Neuronal stem cell (in vitro differentiated cells): ENCODE measurements at regions not wholly inside any gene's neighbourhood (a gene's known extent, or its start where the extent isn't known, plus 50 kb on each side); places are given as distances from the start of the nearest gene placed in this dataset.

ENCODE experiments used
- DNase-seq: peaks from one replicate; pipeline ENCODE4 v3.0.0-alpha.2; 2013; ENCODE audit warnings: low spot score
- H2AFZ ChIP-seq: one replicate; pipeline ENCODE4 v1.6.1; 2013; ENCODE audit warnings: mild to moderate bottlenecking, low read length, inconsistent platforms
- H2AK5ac ChIP-seq: 2 replicates; pipeline ENCODE4 v1.6.1; 2013; ENCODE audit warnings: low read depth, mild to moderate bottlenecking, inconsistent platforms, low read length, moderate library complexity, mixed read lengths
- H2BK120ac ChIP-seq: 2 replicates; pipeline ENCODE4 v1.6.1; 2013; ENCODE audit warnings: low read depth, mild to moderate bottlenecking, inconsistent platforms, low read length, moderate library complexity, mixed read lengths
- H2BK12ac ChIP-seq: one replicate; pipeline ENCODE4 v1.6.1; 2013; ENCODE audit warnings: low read length, inconsistent platforms
- H2BK15ac ChIP-seq: 2 replicates; pipeline ENCODE4 v1.6.1; 2013; ENCODE audit warnings: mild to moderate bottlenecking, low read length, inconsistent platforms, mixed read lengths
- H2BK5ac ChIP-seq: one replicate; pipeline ENCODE4 v1.6.1; 2013; ENCODE audit warnings: inconsistent platforms, mild to moderate bottlenecking, low read length, moderate library complexity
- H3K14ac ChIP-seq: one replicate; pipeline ENCODE4 v1.6.1; 2013; ENCODE audit warnings: low read length, inconsistent platforms
- H3K18ac ChIP-seq: 2 replicates; pipeline ENCODE4 v1.6.1; 2013; ENCODE audit warnings: low read length, inconsistent platforms
- H3K23ac ChIP-seq: 2 replicates; pipeline ENCODE4 v1.6.1; 2013; ENCODE audit warnings: low read depth, mild to moderate bottlenecking, mixed read lengths, low read length, inconsistent platforms; ENCODE audit not compliant: poor library complexity
- H3K27ac ChIP-seq: replicated peaks from 3 replicates; pipeline ENCODE4 v1.5.1; 2013; ENCODE audit warnings: low read length, inconsistent platforms
- H3K27me3 ChIP-seq, 3 experiments: 2 replicates each; pipeline ENCODE4 v1.6.1; 2013; ENCODE audit warnings: low read length in 3 of 3, mild to moderate bottlenecking in 2 of 3, inconsistent platforms in 1 of 3, low read depth in 1 of 3, mixed read lengths in 1 of 3, moderate library complexity in 1 of 3; ENCODE audit not compliant: control insufficient read depth in 3 of 3, insufficient read depth in 3 of 3
- H3K36me3 ChIP-seq, 2 donors: replicated peaks in 1 of 2; 2 replicates each; pipeline ENCODE4 v1.6.1; 2013; ENCODE audit warnings: low read length in 2 of 2; ENCODE audit not compliant: control insufficient read depth in 2 of 2, insufficient read depth in 2 of 2
- H3K4ac ChIP-seq: 2 replicates; pipeline ENCODE4 v1.6.1; 2013; ENCODE audit warnings: inconsistent platforms, mild to moderate bottlenecking, low read length, moderate library complexity
- H3K4me1 ChIP-seq, 2 donors: 1 replicate in 1 of 2; 2 replicates in 1 of 2; pipeline ENCODE4 v1.6.1; 2013; ENCODE audit warnings: low read length in 2 of 2, low read depth in 1 of 2; ENCODE audit not compliant: control insufficient read depth in 2 of 2, insufficient read depth in 1 of 2
- H3K4me2 ChIP-seq: one replicate; pipeline ENCODE4 v1.6.1; 2013; ENCODE audit warnings: mild to moderate bottlenecking, low read length, inconsistent platforms; ENCODE audit not compliant: insufficient read depth, poor library complexity, severe bottlenecking
- H3K4me3 ChIP-seq, 2 donors: 2 replicates each; pipeline ENCODE4 v1.5.1; 2013; ENCODE audit warnings: low read length in 2 of 2, mild to moderate bottlenecking in 2 of 2, inconsistent platforms in 1 of 2, moderate library complexity in 1 of 2
- H3K79me1 ChIP-seq: one replicate; pipeline ENCODE4 v1.6.1; 2013; ENCODE audit warnings: low read depth, mild to moderate bottlenecking, inconsistent platforms, low read length, moderate library complexity
- H3K9ac ChIP-seq: one replicate; pipeline ENCODE4 v1.6.1; 2013; ENCODE audit warnings: mild to moderate bottlenecking, low read depth, low read length, inconsistent platforms; ENCODE audit not compliant: poor library complexity
- H3K9me3 ChIP-seq, 2 donors: replicated peaks in 1 of 2; 2 replicates each; pipeline versions ENCODE3 to v1.6.1; 2013; ENCODE audit warnings: low read length in 2 of 2, mild to moderate bottlenecking in 2 of 2, inconsistent platforms in 1 of 2, low read depth in 1 of 2, mixed read lengths in 1 of 2, moderate library complexity in 1 of 2; ENCODE audit not compliant: control insufficient read depth in 2 of 2, insufficient read depth in 1 of 2
- H4K8ac ChIP-seq: one replicate; pipeline ENCODE4 v1.6.1; 2013; ENCODE audit warnings: low read depth, mild to moderate bottlenecking, inconsistent platforms, low read length, moderate library complexity
- H4K91ac ChIP-seq: one replicate; pipeline ENCODE4 v1.6.1; 2013; ENCODE audit warnings: low read length, low read depth, mild to moderate bottlenecking, inconsistent platforms; ENCODE audit not compliant: poor library complexity
- WGBS, 2 donors: extraction: QIAGEN DNeasy Blood & Tissue Kit; methylation state at CpG; one replicate each; pipeline ENCODE4 v1.1.7; 2013; ENCODE audit warnings: missing lambda C conversion rate in 2 of 2, mixed read lengths in 1 of 2; ENCODE audit not compliant: insufficient read length in 2 of 2, insufficient replicate concordance in 1 of 2; ENCODE audit errors: extremely low coverage in 2 of 2; 5-methylcytosine and 5-hydroxymethylcytosine counted together

- Histone ChIP-seq H3K9ac (no peak overlapping the region), H3K27ac (no peak overlapping the region), H3K4me1 (peaks cover 0 to 18% of the 10 kb centered on the region in 2 donors), H4K91ac (no peak overlapping the region), H2AK5ac (no peak overlapping the region), H4K8ac (no peak overlapping the region), H3K14ac (no peak overlapping the region), H2BK120ac (no peak overlapping the region), H3K36me3 (no peaks in the 10 kb centered on the region), H3K18ac (peak overlapping the region; percentile 72), H3K9me3 (peaks cover 0 to 2% of the 10 kb centered on the region in 2 donors), H2BK5ac (no peak overlapping the region), H3K4me3 (no peak overlapping the region), H3K4me2 (no peak overlapping the region), H2AFZ (no peak overlapping the region), H3K79me1 (no peaks in the 10 kb centered on the region), H3K4ac (no peak overlapping the region), H2BK12ac (no peak overlapping the region), H2BK15ac (no peak overlapping the region), H3K27me3 (peaks cover 0 to 3% (median 0%) of the 10 kb centered on the region in 3 experiments), H3K23ac (peak overlapping the region; percentile 22)
- WGBS, 2 donors, result no CpG with 5 or more reads among the region's 2 CpGs
- DNase-seq, result no peak
These were observed 110.1 kb upstream of the PPP1R26 start for GRCh38 chr9:135369412-135369990.

- whole genome bisulfite sequencing, 2 donors, result no CpG with 5 or more reads among the region's 33 CpGs
- H4K8ac ChIP-seq, result no peak overlapping the region
- peaks cover 0 to 14% of the 10 kb centered on the region in 2 donors for H3K4me1 ChIP-seq
- no peak for DNase-seq
- peak overlapping the region; percentile 76 for H2BK12ac ChIP-seq
- peak overlapping the region; percentile 54 for H2BK5ac ChIP-seq
- peak overlapping the region; percentile 61 for H2BK120ac ChIP-seq
- no peak overlapping the region for H2AFZ ChIP-seq
- peak overlapping the region; percentile 93 for H2AK5ac ChIP-seq
- H3K9ac ChIP-seq, result no peak overlapping the region
- H3K18ac ChIP-seq, result peak overlapping the region; percentile 84
- no peak overlapping the region for H3K27ac ChIP-seq
- no peaks in the 10 kb centered on the region for H3K36me3 ChIP-seq
- H3K9me3 ChIP-seq, result peaks cover 0 to 2% of the 10 kb centered on the region in 2 donors
- H3K79me1 ChIP-seq, result no peaks in the 10 kb centered on the region
- H3K27me3 ChIP-seq, result peaks cover 0 to 9% (median 0%) of the 10 kb centered on the region in 3 experiments
- no peak overlapping the region for H3K4ac ChIP-seq
- H3K14ac ChIP-seq, result no peak overlapping the region
- H2BK15ac ChIP-seq, result peak overlapping the region; percentile 54
- no peak overlapping the region for H3K4me2 ChIP-seq
- peak overlapping the region; percentile 44 for H3K23ac ChIP-seq
- no peak overlapping the region for H4K91ac ChIP-seq
- H3K4me3 ChIP-seq, result no peak overlapping the region
These were observed 108.9 kb upstream of the PPP1R26 start for GRCh38 chr9:135370411-135371375.

GRCh38 chr9:135371535-135371934 is 108.0 kb upstream of the PPP1R26 start:
- no CpG with 5 or more reads among the region's 12 CpGs for WGBS, 2 donors
- DNase-seq, result no peak
- no peak overlapping the region for H3K27ac ChIP-seq
- H3K4me2 ChIP-seq, result no peak overlapping the region
- no peak overlapping the region for H2BK15ac ChIP-seq
- H4K91ac ChIP-seq, result no peak overlapping the region
- H3K9me3 ChIP-seq, result peaks cover 0 to 2% of the 10 kb centered on the region in 2 donors
- no peak overlapping the region for H4K8ac ChIP-seq
- no peak overlapping the region for H2BK5ac ChIP-seq
- H2BK120ac ChIP-seq, result peak overlapping the region; percentile 61
- no peaks in the 10 kb centered on the region for H3K79me1 ChIP-seq
- no peak overlapping the region for H3K4ac ChIP-seq
- H3K14ac ChIP-seq, result no peak overlapping the region
- no peak overlapping the region for H2BK12ac ChIP-seq
- no peak overlapping the region for H3K9ac ChIP-seq
- H3K4me1 ChIP-seq, result peaks cover 0 to 10% of the 10 kb centered on the region in 2 donors
- no peak overlapping the region for H3K23ac ChIP-seq
- H3K27me3 ChIP-seq, result peaks cover 0 to 14% (median 0%) of the 10 kb centered on the region in 3 experiments
- no peak overlapping the region for H3K4me3 ChIP-seq
- H2AK5ac ChIP-seq, result peak overlapping the region; percentile 93
- H3K36me3 ChIP-seq, result no peaks in the 10 kb centered on the region
- H2AFZ ChIP-seq, result no peak overlapping the region
- H3K18ac ChIP-seq, result peak overlapping the region; percentile 13

GRCh38 chr9:135372036-135372435 is 107.5 kb upstream of the PPP1R26 start:
- Histone ChIP-seq H3K27ac (no peak overlapping the region), H3K9me3 (peaks cover 0 to 2% of the 10 kb centered on the region in 2 donors), H3K36me3 (no peaks in the 10 kb centered on the region), H3K4me1 (peaks cover 0 to 9% of the 10 kb centered on the region in 2 donors), H2BK120ac (peak overlapping the region; percentile 61), H4K91ac (no peak overlapping the region), H3K79me1 (no peaks in the 10 kb centered on the region), H3K4me2 (no peak overlapping the region), H2BK5ac (no peak overlapping the region), H4K8ac (no peak overlapping the region), H2BK12ac (no peak overlapping the region), H3K18ac (peak overlapping the region; percentile 72), H3K14ac (no peak overlapping the region), H3K4ac (no peak overlapping the region), H2BK15ac (no peak overlapping the region), H2AFZ (no peak overlapping the region), H3K4me3 (no peak overlapping the region), H3K23ac (no peak overlapping the region), H3K9ac (no peak overlapping the region), H2AK5ac (no peak overlapping the region), H3K27me3 (peaks cover 0 to 16% (median 0%) of the 10 kb centered on the region in 3 experiments)
- DNase-seq, result no peak
- no CpG with 5 or more reads among the region's 16 CpGs for WGBS, 2 donors
